ENCODE measurements at regions not wholly inside any gene's neighbourhood (a gene's known extent, or its start where the extent isn't known, plus 50 kb on each side); places are given as distances from the start of the nearest gene placed in this dataset.

DNA sequence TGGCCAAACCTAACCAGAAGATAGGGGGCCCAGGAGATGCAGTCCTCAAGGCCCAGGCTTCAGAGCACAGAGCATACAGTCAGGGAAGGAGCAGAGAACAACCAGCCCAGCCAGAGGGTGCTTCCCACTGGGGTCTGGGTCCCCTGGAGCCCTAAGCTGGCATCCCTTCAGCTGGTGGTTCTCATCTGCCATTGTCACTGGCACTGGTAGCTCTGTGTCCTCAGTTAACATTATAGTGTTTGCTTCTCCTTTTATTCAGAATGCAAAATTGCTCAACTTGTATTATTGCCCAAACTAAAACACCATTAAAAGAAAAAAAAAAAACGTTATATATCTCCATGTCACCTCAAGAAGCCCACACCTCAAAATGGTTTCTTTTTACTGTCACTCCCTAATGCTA lies 219.2 kb downstream of the ENC1 start:
- no peak for DNase-seq

DNA sequence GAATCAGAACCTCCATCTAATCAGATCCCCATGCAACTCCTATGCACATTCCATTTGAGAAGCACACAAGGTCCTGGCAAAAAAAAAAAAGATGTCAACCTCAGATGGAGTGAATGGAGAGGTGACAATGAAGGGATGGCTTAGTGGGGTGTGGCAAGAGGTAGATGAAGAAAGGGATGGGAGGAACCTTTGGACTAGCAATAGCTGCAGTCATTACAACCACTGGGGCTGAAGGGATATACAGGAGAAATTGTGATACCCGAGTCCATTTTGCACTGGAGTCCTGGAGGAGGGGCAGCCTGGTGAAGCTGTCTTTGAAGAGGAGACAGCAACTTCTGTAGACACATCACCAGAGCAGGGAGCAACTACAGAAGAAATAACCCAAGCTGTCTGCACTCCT lies 219.6 kb downstream of the ENC1 start:
- DNase-seq: no peak

DNA sequence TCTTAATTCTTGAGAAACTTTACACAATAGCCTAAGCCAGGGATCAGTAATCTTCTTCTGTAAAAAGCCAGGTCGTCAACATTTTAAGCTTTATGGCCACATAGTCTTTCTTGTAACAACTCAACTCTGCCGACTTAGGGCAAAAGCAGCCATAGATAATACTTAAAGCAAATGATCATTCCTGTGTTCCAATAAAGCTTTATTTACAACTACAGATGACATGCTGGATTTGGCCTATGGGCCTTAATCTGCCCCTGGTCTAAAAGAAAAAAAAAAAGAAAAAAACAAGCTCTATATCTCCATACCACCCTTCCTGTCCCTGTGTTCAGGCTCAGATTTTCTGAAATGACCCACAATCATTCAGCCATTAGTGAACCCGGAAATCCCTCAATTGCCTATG lies 220.3 kb downstream of the ENC1 start:
- DNase-seq: no peak

DNA sequence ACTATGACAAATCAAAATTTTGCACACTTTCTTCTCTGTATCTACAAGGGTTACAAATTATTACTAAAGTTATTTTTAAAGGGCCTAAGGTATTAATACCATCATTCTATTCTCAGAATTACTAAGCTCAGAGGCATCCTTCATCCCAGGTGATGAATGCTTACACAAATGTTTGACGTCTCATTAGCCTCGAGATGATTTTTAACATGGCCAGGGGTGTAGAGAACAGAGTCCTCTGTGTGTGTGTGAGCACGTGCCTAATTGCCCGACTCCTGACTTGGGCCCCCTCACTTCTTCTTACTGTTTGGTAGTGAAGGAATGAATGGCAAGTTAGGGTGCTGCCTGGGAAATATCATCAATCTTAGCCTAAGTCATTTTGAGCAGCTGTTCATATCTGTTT lies 221.1 kb downstream of the ENC1 start:
- no peak for DNase-seq

DNA sequence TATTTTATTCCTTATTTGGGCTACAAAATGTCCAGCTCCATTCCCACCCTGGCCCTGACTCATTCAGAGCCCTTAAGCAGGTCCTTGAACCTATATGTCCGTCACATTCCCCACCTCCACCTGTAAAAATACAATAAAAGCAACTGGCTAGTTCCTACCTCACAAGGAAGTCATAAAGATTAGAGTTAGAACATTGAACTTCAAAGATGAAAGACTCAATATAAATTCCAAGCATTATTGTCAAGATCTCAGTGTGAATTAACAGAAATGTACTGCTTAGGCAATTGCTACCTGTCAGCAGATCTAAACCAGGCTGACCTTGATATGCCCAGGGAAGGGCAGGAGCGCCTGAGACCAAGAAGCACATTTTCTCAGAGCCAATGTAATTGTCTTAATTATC lies 221.8 kb downstream of the ENC1 start:
- DNase-seq: no peak

DNA sequence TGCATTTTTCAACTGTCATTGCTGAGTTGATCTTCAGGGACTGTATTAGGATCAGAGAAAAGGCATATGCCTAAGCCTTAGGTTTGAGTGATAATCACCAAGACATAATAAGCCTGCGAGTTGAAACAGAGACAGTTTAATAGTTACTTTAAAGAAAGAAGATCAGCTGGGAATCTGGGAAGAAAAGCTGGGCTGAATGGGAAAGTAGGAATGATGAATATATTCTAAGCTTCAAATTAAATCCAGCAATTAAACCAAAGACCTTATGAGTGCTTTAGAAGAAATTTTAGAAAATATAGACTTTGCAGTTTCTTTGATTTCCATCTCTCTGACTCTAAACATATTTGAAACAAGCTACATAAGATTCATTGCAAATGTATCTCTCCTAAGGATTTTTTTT lies 222.3 kb downstream of the ENC1 start:
- DNase-seq: no peak

DNA sequence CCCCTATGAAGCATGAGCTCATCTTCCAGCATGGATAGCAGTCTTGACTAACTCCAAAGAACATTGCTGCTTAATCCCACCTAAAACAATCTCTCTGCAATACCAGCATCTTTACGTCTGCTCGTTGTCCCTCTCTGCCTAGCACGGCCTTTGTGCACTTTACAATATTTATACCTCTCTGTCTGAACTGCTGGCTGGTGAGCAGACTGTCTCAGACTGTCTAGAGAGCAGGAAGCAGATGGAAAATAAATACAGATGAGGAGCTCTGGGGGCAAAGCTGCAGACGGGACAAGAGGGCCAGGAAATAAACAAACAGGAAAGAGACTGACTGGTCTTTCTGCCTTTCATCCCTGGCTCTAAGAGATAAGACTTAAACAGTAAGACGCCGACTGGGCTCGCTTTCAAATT lies 224.8 kb downstream of the ENC1 start:
- DNase-seq: no peak

DNA sequence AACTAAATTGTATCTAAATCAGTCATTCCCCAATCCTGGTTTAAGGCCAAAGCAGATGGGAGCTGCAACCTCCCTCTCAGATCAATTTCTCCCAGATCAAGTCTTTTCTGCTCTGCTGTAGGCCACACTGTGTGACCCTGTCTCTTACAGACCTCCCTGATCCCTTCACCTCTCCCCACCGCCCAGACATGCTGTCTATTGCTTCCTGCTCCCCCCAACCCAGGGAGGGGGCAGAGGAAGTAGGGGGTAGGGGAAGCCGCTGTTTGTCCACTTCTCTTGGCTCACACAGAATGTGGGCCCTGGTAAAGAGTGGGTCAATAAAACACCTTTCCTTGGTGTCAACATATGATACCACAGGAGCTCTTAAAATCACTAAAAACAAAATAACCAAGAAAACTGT lies 226.3 kb downstream of the ENC1 start:
- no peak for DNase-seq

DNA sequence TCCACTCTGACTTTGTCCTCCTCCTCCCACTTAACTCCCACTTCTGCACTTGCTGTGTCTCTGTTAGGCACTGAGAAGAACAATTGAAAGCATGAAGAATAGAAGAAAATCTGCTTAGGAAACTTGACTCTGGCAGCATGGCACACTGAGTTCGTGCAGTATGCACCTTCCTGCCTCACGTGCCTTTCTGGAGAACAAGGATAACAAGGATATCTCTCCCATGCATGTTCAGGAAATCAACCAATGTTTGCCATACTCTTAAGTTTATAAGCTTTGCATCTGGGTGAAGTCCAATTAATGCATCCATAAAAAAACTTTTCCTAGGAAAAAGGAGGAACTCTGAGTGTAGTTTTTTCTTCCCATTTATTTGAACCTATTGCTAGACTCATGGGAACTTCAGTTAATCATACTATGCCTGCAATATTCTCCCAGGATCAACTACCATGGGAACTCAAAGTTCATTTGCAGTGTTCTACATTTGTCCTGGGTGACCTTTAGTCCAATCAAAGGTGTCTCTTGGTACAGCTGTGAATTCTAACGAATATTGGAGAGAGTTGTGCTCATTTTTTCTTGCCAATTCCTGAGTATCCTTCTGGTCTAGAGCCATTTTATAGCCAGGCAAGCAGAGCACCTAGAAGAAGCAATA lies 227.0 kb downstream of the ENC1 start:
- no peak for DNase-seq

DNA sequence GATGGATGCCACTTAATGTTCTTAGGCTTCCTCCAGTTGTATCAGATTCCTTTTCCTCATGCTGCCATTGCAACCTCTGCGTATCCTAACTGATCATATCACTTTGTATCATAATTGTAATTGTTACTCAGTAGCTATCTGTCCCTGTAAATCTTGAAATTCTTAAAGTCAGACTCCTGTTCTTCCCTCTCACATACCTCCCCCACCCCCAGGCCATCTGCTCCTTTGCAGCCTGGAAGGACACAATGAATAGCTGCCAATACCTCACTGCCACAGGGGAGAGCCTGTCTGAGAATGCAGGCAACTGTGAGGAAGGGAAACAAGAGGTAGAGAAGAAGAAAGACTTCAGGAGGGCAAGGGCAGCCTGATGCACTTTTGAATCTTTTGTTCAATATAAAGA lies 228.5 kb downstream of the ENC1 start:
- DNase-seq: no peak

DNA sequence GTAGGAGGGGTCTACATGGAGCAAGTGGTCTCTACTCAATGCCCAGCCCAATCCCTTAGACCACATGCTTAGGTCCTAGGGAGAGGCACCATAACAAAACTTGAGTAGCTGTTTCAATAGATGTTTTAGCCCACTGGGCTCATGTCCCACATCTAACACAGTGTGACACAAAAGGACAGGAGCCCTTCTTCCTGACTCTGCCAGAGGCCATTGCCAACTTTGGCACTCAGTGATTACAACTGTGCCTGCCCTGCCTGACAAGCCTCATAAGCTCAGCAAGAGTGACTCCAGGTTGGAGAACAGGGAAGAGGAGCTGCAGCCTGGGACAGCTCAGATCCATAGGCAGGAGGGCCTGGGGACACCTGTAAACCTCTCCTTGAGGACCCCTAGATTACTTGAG lies 230.8 kb downstream of the ENC1 start:
- DNase-seq: no peak

DNA sequence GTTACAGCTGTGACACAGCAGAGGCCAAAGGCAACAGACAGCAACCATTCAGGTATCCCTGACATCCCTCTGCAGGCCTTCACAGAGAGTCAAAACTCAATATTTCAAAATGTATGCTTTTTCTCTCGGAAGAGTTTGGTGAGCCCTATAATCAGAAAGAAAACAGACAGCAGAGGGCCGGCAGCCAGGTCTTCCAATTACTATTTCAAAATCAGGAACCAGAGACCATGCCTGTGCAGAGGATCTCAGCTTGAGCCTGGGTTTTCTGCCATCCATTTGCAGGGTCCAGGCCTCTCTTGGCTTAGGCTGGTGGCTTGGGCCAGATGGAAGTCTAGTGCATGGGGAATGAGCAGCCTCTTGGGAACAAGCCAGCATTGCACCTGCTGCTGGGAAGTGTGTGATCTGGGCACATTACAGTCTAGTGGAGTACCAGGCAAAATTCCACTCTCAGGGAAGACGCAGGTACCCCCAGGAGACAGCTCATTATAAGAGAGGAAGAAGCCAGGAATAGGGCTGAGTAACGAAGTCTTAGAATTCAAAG lies 231.3 kb downstream of the ENC1 start:
- DNase-seq: no peak

DNA sequence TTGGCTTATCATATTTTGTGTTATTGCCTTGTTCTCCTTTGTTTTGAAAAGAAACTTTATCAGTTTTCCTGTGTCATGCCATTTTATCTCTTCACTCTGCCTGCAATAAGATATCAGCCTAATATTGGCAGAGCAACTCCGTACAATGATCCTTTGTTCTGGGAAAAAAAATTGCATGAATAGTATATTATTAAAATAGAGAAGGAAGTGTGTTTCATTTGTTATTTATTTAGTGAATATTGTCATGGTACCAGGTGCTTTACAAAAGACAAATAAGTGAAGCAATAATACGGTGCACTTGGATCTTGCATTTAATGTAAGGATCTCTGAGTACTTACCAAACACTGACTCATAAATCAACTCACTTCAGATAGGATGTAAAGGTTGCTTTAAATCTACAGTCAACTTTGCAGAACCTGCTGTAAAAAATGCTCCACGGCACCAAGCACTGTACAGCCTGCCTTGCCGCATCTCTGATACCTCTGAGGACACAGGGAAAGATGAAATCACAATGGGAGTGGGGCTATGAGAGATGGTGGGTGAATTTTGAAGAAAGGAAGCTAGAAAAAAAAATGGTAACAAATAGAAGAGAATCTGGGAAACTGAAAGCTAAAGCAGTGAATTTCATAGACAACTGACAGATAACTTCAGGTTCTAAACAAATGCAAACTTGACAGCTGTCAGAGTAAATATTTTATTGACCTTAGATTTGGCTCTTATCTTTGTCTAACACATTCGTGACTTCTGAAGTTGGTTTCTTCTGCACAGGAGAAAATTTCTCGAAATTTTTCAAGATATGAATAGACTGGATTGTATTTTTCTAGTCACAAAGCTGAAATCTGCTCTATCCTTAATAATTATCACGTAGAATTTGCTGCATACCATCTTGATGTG lies 232.1 kb downstream of the ENC1 start:
- DNase-seq: no peak

DNA sequence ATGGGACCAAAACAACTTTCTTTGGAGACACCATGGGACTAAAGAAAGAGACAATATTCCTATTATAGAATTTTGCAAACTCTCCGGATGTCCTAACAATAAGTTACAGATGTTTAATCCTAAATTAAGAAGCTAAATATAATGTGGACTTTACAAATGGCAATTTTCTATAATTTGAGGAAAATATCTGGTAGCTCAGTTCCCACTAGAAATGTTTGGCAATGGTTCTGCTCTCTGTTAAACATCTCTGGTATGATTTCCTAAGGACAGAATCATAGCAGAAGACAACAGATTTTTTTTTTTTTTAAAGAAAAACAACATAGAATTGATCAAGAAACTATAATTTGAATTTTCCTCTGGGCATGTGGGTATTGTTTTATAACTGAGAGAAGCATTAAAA lies 232.8 kb downstream of the ENC1 start:
- DNase-seq: no peak

DNA sequence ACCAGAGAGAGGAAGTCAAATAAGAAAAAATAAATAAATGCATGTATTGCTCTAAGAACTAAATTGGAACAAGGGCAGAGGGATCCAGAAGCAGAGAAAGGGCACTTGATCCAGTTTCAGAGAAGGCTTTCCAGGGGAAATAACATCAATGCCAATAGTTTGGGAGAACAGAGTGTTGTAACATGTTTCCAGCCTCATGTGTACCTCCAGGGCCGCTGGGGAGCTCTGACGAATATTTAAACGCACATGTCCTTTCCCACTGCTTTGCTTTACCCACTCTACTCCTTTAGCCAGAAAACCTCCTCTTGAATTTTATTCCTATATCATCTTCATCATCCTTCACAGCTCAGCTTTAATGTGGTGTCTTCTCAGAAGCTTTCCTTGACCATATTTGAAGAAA lies 233.7 kb downstream of the ENC1 start:
- no peak for DNase-seq

DNA sequence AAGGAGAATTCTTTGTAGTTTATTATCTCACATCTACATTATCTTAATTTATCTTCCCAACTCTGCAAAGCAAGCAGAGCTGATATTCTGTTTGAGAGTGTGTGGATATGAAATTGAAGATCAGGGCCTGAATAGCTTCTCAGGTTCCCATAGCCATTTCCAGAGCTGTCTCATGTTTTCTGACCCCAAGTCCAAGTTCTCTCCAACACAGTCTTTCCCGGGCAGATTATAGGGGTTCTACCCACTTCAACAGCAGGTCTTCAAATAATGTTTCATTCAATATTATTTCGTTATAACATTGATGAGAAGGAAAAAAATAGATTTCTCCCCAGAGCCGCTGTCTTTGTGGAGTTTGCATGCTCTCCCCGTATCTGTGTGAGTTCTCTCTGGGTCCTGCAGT lies 234.9 kb downstream of the ENC1 start:
- no peak for DNase-seq

DNA sequence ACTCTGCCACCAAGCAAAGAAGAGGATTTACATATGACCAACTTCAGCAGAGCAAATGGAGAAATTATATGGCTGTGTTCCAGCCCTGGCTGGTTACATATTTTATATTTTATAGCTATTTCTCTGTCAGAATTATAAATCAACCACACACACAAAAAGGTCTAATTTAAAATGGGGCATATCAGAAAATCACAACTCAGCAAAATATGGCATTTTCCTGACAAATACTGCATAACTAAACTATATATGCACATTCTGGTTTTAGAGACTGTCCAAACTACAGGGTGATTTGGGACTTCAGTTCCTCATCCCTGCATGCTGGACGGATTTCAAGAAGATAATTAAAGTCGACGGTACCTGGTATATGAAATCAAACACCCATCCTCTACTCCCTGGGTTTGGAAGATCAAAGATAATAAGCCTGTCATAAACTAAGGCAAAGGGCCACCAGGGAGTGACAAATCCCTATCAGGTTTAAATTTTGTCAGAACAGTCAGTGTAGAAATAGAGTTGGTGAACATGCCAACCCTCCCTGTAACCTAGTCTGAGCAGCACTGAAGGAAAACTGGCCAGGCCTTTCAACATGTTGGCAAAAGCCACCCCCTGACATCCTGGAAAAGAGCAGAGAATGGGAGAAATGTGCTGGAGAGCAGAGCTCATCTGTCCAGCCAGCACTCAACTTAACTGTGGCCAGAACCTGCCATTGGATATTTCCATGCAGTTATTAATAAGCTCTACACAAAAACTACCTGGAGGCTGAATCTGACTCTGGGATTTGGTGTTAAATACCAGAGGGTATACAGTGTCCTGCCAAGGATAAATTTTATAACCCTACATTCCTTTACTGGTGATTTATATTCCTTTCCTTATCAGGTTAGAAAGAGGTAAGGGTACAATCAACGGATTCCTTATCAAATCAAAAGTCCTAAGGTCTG lies 235.7 kb downstream of the ENC1 start:
- no peak for DNase-seq

DNA sequence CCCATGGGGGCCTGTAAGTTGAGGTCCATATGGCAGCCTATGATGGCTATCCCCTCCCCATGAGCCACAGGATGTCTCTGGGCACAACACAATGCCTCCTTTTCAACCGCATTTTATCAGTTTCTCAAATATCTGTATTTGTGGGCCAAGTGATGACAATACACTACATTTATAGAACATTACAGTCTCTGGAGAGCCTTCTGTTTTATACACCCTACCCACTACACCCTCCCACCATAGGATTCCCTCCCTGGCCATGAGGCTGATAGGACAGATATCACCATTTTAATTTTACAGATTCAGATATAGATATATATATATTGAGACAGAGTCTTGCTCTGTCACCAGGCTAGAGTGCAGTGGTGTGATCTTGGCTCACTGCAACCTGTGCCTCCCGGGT lies 236.8 kb downstream of the ENC1 start:
- DNase-seq: no peak

DNA sequence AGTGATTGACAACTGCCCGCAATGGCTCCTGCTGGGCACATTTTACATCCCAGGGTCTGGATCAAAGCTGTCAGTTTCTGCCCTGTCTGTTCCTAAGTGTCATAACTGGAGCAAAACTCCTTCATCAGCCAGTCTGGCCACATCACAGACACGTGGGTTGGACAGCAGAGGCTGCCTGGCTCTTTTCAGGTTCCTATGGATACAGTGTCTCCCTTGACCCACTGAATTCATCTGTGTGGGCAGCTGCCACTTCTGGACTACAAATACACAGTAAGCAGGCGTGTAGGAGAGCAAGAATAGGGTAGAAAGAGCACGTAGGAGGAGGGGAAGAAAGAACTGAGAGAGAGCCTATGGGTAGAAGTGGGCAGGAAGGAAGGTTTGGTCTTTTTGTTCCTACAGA lies 238.0 kb downstream of the ENC1 start:
- no peak for DNase-seq

DNA sequence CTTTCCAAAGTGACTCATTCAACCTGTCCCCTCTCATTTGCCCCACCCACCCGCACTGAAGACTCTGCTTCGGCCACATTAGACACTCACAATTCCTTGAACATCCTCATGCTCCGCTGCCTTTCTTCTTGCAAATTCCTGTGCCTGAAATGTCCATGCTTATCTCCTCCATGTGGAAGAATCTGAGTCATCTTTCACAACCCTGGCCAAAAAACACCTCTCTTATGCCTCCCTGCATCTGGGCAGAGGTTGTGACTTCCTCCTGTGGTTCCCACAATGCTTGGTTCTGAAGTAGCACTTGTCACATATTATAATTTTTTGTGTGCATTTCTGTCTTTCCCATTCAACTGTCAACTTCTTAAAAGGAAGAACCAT lies 238.6 kb downstream of the ENC1 start:
- DNase-seq: peak; percentile 8

DNA sequence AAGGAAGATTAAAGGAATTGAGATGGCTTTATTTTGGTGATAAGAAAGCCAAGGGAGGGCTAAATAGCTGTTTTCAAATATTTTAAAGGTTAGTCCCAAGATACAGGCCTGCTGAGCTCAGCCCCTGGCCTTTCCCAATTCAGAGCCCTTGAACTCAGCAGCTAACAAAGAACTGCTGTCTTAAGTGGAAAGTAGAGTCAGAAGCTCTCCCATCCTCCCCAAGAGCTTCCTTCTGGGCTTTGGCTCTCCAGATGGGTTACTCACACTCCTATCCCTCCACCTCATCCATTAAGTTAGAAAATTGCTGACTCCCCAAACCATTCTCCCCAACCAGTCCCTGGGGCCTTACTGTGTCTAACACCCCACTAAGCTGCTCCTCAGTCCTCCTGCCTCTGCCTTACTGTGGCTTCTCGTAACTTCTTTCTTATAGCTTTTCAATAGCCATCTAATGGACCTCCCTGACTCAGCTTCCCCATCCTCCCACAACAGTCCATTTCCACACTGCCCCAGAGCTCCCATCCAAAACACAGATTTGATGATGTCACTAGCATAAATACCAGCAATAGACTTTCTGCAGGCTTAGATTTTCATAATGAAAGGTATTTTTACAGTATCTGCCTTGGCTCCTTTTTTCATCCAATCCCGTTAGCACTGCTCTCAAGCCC lies 239.1 kb downstream of the ENC1 start:
- peak; percentile 7 for DNase-seq

DNA sequence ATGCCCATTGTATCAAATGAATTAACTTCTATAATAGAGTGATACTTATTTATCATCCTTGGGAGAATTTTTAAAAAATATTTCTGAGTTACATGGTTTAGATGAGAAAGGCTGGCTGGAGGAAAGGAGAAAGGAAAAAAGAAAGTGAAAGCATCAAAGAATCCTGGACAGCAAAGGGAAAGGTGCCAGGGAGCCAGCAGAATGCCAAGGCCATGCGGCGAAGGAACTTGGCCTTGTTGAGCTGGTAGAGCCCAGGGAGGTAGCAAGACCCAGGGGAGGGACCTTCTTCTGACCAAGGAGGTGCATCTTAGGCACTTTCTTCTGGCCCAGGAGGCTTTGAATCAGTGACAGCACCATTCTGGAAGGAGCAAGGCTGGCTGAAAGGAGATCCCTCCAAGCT lies 240.5 kb downstream of the ENC1 start:
- no peak for DNase-seq

All from fibroblast of skin of right biceps (primary cell).